GM12878 (cell line): ENCODE measurements at regions not wholly inside any gene's neighbourhood (a gene's known extent, or its start where the extent isn't known, plus 50 kb on each side); places are given as distances from the start of the nearest gene placed in this dataset.

Experiments
- BHLHE40 ChIP-seq, 2 experiments: fragments of 450-650 bp in 1 of 2; IDR thresholded peaks; 2 replicates each; pipeline ENCODE4 v1.6.1; 2011 to 2017; ENCODE audit warnings: low read depth in 2 of 2, borderline replicate concordance in 1 of 2, improper control_type of control experiment in 1 of 2, low read length in 1 of 2, mild to moderate bottlenecking in 1 of 2
- EGR1 ChIP-seq, 2 experiments: IDR thresholded peaks; 1 replicate in 1 of 2; 2 replicates in 1 of 2; pipeline ENCODE4 v1.6.1; 2011 to 2012; ENCODE audit warnings: low read depth in 2 of 2, low read length in 2 of 2, borderline replicate concordance in 1 of 2, mild to moderate bottlenecking in 1 of 2, moderate library complexity in 1 of 2
- EZH2 ChIP-seq: IDR thresholded peaks from 2 replicates; pipeline ENCODE4 v1.6.1; 2012; ENCODE audit warnings: low read depth, mild to moderate bottlenecking, control low read depth, inconsistent platforms, low read length, borderline replicate concordance; ENCODE audit not compliant: control insufficient read depth
- FOXM1 ChIP-seq: IDR thresholded peaks from 2 replicates; pipeline ENCODE4 v1.6.1; 2012; ENCODE audit warnings: low read depth, mild to moderate bottlenecking, inconsistent platforms, low read length, moderate library complexity
- POLR2A ChIP-seq: IDR thresholded peaks from 2 replicates; pipeline ENCODE4 v1.6.1; 2011; ENCODE audit warnings: low read depth, mild to moderate bottlenecking, low read length
- RAD21 ChIP-seq: IDR thresholded peaks from 2 replicates; pipeline ENCODE4 v1.6.1; 2011; ENCODE audit warnings: mild to moderate bottlenecking, low read depth, low read length, moderate library complexity; ENCODE audit not compliant: insufficient read depth
- RELA ChIP-seq: fragments of 450-650 bp; IDR thresholded peaks from 2 replicates; pipeline ENCODE4 v1.8.0; 2014; ENCODE audit warnings: borderline replicate concordance; ENCODE audit not compliant: partially characterized antibody
- ZSCAN29 ChIP-seq: fragments of 450-650 bp; IDR thresholded peaks from 2 replicates; pipeline ENCODE4 v1.6.1; 2017; ENCODE audit warnings: mild to moderate bottlenecking, moderate library complexity
- ZZZ3 ChIP-seq: IDR thresholded peaks from 2 replicates; pipeline ENCODE4 v1.6.1; 2011; ENCODE audit warnings: low read depth; ENCODE audit not compliant: control insufficient read depth, insufficient read length
- TF ChIP-seq, protein P1 (sequence below): fragments of 450-650 bp; IDR thresholded peaks from 2 replicates; pipeline ENCODE4 v1.6.1; 2018; ENCODE audit warnings: mild to moderate bottlenecking, low read depth, moderate library complexity; ENCODE audit not compliant: partially characterized antibody
- TF ChIP-seq, protein P2 (sequence below): IDR thresholded peaks from 2 replicates; pipeline ENCODE4 v1.6.1; 2012; ENCODE audit warnings: mild to moderate bottlenecking, low read depth, low read length
- TF ChIP-seq, protein P3 (sequence below): IDR thresholded peaks from 2 replicates; pipeline ENCODE4 v1.6.1; 2012; ENCODE audit warnings: low read depth, low read length, improper control_type of control experiment

DNA sequence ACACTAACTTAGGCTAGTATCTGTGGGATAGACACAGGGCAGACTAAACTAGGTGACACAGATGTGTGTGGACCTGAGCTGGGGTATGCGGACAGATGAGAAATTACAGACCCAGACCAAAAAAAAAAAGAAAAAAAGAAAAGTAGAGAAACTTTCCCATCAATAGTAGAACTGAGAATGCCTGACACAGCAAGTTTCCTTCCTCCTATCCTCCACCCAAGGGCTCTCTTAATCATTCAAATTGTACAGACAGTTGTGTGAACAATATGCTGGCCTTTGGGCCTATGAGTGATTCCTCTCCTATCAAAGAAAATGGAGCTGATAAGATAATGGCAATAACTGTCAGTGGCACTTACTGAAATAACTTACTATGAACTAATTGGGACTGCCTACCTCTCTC, 226.7 kb upstream of the PRDM1 start:
- TF ChIP-seq ZZZ3 (no peak), FOXM1 (no peak), ZSCAN29 (no peak), POLR2A (no peak), RAD21 (no peak), EZH2 (no peak), EGR1 (IDR thresholded peaks at IDR 0.05; ENCODE audit: borderline replicate concordance in 1 of 2, low read depth in 2 of 2, low read length in 2 of 2) (no peak), RELA (no peak), BHLHE40 (IDR thresholded peaks at IDR 0.05; ENCODE audit: borderline replicate concordance in 1 of 2, low read depth in 2 of 2, low read length in 1 of 2) (no peak)
- TF ChIP-seq, protein P1, sequence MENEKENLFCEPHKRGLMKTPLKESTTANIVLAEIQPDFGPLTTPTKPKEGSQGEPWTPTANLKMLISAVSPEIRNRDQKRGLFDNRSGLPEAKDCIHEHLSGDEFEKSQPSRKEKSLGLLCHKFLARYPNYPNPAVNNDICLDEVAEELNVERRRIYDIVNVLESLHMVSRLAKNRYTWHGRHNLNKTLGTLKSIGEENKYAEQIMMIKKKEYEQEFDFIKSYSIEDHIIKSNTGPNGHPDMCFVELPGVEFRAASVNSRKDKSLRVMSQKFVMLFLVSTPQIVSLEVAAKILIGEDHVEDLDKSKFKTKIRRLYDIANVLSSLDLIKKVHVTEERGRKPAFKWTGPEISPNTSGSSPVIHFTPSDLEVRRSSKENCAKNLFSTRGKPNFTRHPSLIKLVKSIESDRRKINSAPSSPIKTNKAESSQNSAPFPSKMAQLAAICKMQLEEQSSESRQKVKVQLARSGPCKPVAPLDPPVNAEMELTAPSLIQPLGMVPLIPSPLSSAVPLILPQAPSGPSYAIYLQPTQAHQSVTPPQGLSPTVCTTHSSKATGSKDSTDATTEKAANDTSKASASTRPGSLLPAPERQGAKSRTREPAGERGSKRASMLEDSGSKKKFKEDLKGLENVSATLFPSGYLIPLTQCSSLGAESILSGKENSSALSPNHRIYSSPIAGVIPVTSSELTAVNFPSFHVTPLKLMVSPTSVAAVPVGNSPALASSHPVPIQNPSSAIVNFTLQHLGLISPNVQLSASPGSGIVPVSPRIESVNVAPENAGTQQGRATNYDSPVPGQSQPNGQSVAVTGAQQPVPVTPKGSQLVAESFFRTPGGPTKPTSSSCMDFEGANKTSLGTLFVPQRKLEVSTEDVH: no peak
- TF ChIP-seq, protein P2, sequence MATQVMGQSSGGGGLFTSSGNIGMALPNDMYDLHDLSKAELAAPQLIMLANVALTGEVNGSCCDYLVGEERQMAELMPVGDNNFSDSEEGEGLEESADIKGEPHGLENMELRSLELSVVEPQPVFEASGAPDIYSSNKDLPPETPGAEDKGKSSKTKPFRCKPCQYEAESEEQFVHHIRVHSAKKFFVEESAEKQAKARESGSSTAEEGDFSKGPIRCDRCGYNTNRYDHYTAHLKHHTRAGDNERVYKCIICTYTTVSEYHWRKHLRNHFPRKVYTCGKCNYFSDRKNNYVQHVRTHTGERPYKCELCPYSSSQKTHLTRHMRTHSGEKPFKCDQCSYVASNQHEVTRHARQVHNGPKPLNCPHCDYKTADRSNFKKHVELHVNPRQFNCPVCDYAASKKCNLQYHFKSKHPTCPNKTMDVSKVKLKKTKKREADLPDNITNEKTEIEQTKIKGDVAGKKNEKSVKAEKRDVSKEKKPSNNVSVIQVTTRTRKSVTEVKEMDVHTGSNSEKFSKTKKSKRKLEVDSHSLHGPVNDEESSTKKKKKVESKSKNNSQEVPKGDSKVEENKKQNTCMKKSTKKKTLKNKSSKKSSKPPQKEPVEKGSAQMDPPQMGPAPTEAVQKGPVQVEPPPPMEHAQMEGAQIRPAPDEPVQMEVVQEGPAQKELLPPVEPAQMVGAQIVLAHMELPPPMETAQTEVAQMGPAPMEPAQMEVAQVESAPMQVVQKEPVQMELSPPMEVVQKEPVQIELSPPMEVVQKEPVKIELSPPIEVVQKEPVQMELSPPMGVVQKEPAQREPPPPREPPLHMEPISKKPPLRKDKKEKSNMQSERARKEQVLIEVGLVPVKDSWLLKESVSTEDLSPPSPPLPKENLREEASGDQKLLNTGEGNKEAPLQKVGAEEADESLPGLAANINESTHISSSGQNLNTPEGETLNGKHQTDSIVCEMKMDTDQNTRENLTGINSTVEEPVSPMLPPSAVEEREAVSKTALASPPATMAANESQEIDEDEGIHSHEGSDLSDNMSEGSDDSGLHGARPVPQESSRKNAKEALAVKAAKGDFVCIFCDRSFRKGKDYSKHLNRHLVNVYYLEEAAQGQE: no peak
- TF ChIP-seq, protein P3, sequence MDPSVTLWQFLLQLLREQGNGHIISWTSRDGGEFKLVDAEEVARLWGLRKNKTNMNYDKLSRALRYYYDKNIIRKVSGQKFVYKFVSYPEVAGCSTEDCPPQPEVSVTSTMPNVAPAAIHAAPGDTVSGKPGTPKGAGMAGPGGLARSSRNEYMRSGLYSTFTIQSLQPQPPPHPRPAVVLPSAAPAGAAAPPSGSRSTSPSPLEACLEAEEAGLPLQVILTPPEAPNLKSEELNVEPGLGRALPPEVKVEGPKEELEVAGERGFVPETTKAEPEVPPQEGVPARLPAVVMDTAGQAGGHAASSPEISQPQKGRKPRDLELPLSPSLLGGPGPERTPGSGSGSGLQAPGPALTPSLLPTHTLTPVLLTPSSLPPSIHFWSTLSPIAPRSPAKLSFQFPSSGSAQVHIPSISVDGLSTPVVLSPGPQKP: no peak
